ENCODE measurements at regions not wholly inside any gene's neighbourhood (a gene's known extent, or its start where the extent isn't known, plus 50 kb on each side); places are given as distances from the start of the nearest gene placed in this dataset.

DNA sequence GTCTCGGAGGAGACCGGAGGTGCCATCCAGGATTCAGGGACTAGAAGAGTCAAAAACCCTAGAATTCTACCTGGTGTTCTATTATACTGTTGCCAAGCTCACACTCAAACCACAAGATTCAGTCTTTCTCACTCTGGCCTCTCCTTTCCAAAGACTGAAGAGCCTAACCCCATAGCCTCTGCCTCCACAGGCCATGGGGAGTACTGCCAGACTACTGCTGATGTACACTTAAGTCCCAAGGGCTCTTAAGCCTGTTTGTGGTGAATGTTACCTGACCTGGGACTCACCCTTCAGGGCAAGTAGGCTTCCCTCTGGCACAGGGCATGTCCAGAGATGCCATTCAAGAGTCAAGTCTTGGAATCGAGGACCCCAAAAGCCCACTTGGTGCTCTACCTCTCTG lies 58.9 kb upstream of the IRS4 start:
- TF ChIP-seq, protein P1, sequence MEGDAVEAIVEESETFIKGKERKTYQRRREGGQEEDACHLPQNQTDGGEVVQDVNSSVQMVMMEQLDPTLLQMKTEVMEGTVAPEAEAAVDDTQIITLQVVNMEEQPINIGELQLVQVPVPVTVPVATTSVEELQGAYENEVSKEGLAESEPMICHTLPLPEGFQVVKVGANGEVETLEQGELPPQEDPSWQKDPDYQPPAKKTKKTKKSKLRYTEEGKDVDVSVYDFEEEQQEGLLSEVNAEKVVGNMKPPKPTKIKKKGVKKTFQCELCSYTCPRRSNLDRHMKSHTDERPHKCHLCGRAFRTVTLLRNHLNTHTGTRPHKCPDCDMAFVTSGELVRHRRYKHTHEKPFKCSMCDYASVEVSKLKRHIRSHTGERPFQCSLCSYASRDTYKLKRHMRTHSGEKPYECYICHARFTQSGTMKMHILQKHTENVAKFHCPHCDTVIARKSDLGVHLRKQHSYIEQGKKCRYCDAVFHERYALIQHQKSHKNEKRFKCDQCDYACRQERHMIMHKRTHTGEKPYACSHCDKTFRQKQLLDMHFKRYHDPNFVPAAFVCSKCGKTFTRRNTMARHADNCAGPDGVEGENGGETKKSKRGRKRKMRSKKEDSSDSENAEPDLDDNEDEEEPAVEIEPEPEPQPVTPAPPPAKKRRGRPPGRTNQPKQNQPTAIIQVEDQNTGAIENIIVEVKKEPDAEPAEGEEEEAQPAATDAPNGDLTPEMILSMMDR (IDR thresholded peaks at IDR 0.05; ENCODE audit: low read depth, low read length), result no peak
- TF ChIP-seq POLR2A (IDR thresholded peaks at IDR 0.05; ENCODE audit: extremely low read depth, insufficient read length), result no peak
- no peak for TF ChIP-seq MAX (IDR thresholded peaks at IDR 0.05; ENCODE audit: low read depth, low read length)
- no peak for TF ChIP-seq MYC (IDR thresholded peaks at IDR 0.05; ENCODE audit: low read depth, low read length)

Data from NB4 (cell line).